SH-SY5Y (cell line): ENCODE measurements at regions not wholly inside any gene's neighbourhood (a gene's known extent, or its start where the extent isn't known, plus 50 kb on each side); places are given as distances from the start of the nearest gene placed in this dataset.

ENCODE experiments used
- GATA2 ChIP-seq: IDR thresholded peaks from 2 replicates; pipeline ENCODE4 v1.6.1; 2011; ENCODE audit warnings: mild to moderate bottlenecking, low read depth, low read length
- GATA3 ChIP-seq: IDR thresholded peaks from 2 replicates; pipeline ENCODE4 v1.6.1; 2011; ENCODE audit warnings: low read depth, mild to moderate bottlenecking, low read length, moderate library complexity

DNA sequence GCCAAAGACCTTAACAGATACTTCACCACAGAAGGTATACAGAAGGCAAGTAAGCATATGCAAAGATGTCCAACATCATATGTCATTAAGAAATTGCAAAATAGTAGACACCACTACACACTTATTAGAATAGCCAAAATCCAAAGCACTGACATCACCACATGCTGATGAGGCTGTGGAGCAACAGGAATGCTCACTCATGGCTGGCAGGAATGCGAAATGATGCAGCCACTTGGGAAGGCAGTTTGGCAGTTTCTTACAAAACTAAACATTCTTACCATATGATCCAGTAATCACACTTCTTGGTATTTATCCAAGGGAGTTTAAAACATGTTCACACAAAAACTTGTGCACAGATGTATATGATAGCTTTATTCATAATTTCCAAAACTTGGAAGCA lies 261.2 kb upstream of the AJAP1 start:
- TF ChIP-seq GATA2: no peak
- no peak for TF ChIP-seq GATA3
